Nephron progenitor cell (in vitro differentiated cells): ENCODE measurements at regions not wholly inside any gene's neighbourhood (a gene's known extent, or its start where the extent isn't known, plus 50 kb on each side); places are given as distances from the start of the nearest gene placed in this dataset.

ENCODE experiments used
- DNase-seq: peaks from one replicate; pipeline ENCODE4 v3.0.0; 2021
- H3K27ac Mint-ChIP-seq: 2 replicates; pipeline ENCODE4 v1.8.0; 2021; ENCODE audit warnings: mild to moderate bottlenecking, moderate library complexity, mixed read lengths
- H3K27me3 Mint-ChIP-seq: 2 replicates; pipeline ENCODE4 v1.8.0; 2021; ENCODE audit warnings: mild to moderate bottlenecking, low read depth, mixed read lengths; ENCODE audit not compliant: poor library complexity
- H3K36me3 Mint-ChIP-seq: 2 replicates; pipeline ENCODE4 v1.8.0; 2021; ENCODE audit warnings: low read depth, mixed read lengths
- H3K4me1 Mint-ChIP-seq: 2 replicates; pipeline ENCODE4 v1.8.0; 2021; ENCODE audit warnings: mixed read lengths
- H3K4me3 Mint-ChIP-seq: 2 replicates; pipeline ENCODE4 v1.8.0; 2021; ENCODE audit warnings: mild to moderate bottlenecking, moderate library complexity, mixed read lengths
- H3K9me3 Mint-ChIP-seq: 2 replicates; pipeline ENCODE4 v1.8.0; 2021; ENCODE audit warnings: mild to moderate bottlenecking, moderate library complexity, mixed read lengths
- CTCF ChIP-seq: fragments of 200-600 bp; sonication (generic); IDR thresholded peaks from 2 replicates; pipeline ENCODE4 v1.5.0; 2021; ENCODE audit warnings: antibody characterized with exemption

- TF ChIP-seq CTCF: no peak
- Mint-ChIP-seq H3K4me3 (no peak overlapping the region), H3K27ac (no peak overlapping the region), H3K4me1 (peaks cover 7% of the 10 kb centered on the region), H3K27me3 (peaks cover 53% of the 10 kb centered on the region), H3K36me3 (no peaks in the 10 kb centered on the region), H3K9me3 (peaks cover 9% of the 10 kb centered on the region)
- DNase-seq: no peak
These were observed 96.9 kb upstream of the BHLHE23 start for GRCh38 chr20:63103402-63104311.

- Mint-ChIP-seq H3K4me1 (peaks cover 7% of the 10 kb centered on the region), H3K9me3 (peaks cover 5% of the 10 kb centered on the region), H3K27ac (no peak overlapping the region), H3K27me3 (peaks cover 45% of the 10 kb centered on the region), H3K4me3 (peak overlapping the region; percentile 8), H3K36me3 (no peaks in the 10 kb centered on the region)
- peak; percentile 20 for DNase-seq
- no peak for TF ChIP-seq CTCF
These were observed 96.1 kb upstream of the BHLHE23 start for GRCh38 chr20:63102721-63103375.

GRCh38 chr20:63101781-63102720, 95.3 kb upstream of the BHLHE23 start:
- H3K4me3 Mint-ChIP-seq: peak overlapping the region; percentile 74
- no peak for TF ChIP-seq CTCF
- H3K27ac Mint-ChIP-seq: no peak overlapping the region
- DNase-seq: peak; percentile 70
- peaks cover 7% of the 10 kb centered on the region for H3K4me1 Mint-ChIP-seq
- H3K9me3 Mint-ChIP-seq: peaks cover 3% of the 10 kb centered on the region
- peaks cover 41% of the 10 kb centered on the region for H3K27me3 Mint-ChIP-seq
- no peaks in the 10 kb centered on the region for H3K36me3 Mint-ChIP-seq

GRCh38 chr20:63100926-63101699, 94.3 kb upstream of the BHLHE23 start:
- DNase-seq: peak; percentile 7
- Mint-ChIP-seq H3K36me3 (no peaks in the 10 kb centered on the region), H3K4me3 (no peak overlapping the region), H3K9me3 (no peaks in the 10 kb centered on the region), H3K27me3 (peaks cover 36% of the 10 kb centered on the region), H3K27ac (no peak overlapping the region), H3K4me1 (peaks cover 7% of the 10 kb centered on the region)
- TF ChIP-seq CTCF: no peak
